A673 (cell line): ENCODE measurements at regions not wholly inside any gene's neighbourhood (a gene's known extent, or its start where the extent isn't known, plus 50 kb on each side); places are given as distances from the start of the nearest gene placed in this dataset.

Experiments used
- BruUV-seq: library from RNA; stranded (reverse); fragments of 400-500 nt; replicated peaks from 2 replicates; lab custom pipeline; 2021; lab: Mats Ljungman, UMichigan
- CTCF ChIA-PET: fragments of 300-600 bp; sonication (Branson Sonifier 250); formaldehyde crosslinking; loops from one replicate; lab custom pipeline; 2022; ENCODE audit warnings: antibody characterized with exemption; lab: Charles Lee
- POLR2A ChIA-PET: fragments of 300-600 bp; sonication (Branson Sonifier 250); formaldehyde crosslinking; loops from one replicate; lab custom pipeline; 2022; ENCODE audit warnings: antibody characterized with exemption; ENCODE audit not compliant: low non-redundant PET; lab: Charles Lee
- DNase-seq: peaks from one replicate; pipeline ENCODE4 v3.0.0-alpha.2; 2015; ENCODE audit warnings: low spot score
- H3K27ac ChIP-seq: fragments of 200-600 bp; sonication (generic); 2 replicates; pipeline ENCODE4 v1.5.1; 2016; ENCODE audit warnings: mixed run types, low read depth, mild to moderate bottlenecking, mixed read lengths, antibody characterized with exemption, low read length; ENCODE audit not compliant: poor library complexity, severe bottlenecking
- H3K27me3 ChIP-seq: fragments of 200-600 bp; sonication (generic); replicated peaks from 2 replicates; pipeline ENCODE4 v1.6.1; 2017; ENCODE audit warnings: mixed run types, low read depth, mild to moderate bottlenecking, mixed read lengths, antibody characterized with exemption, low read length; ENCODE audit not compliant: insufficient read depth, poor library complexity
- H3K36me3 ChIP-seq: fragments of 200-600 bp; sonication (generic); 2 replicates; pipeline ENCODE4 v1.6.1; 2016; ENCODE audit warnings: mixed run types, mild to moderate bottlenecking, mixed read lengths, antibody characterized with exemption, low read length; ENCODE audit not compliant: insufficient read depth, poor library complexity, severe bottlenecking
- H3K4me1 ChIP-seq: fragments of 200-600 bp; sonication (generic); 2 replicates; pipeline ENCODE4 v1.6.1; 2017; ENCODE audit warnings: mixed run types, mild to moderate bottlenecking, mixed read lengths, antibody characterized with exemption, low read length; ENCODE audit not compliant: insufficient read depth, poor library complexity, severe bottlenecking
- H3K4me3 ChIP-seq: fragments of 200-600 bp; sonication (generic); 2 replicates; pipeline ENCODE4 v1.5.1; 2016; ENCODE audit warnings: low read depth, mixed run types, mild to moderate bottlenecking, mixed read lengths, low read length; ENCODE audit not compliant: poor library complexity, severe bottlenecking
- H3K9me3 ChIP-seq: fragments of 200-600 bp; sonication (generic); 2 replicates; pipeline ENCODE4 v1.6.1; 2016; ENCODE audit warnings: mixed run types, low read depth, mild to moderate bottlenecking, mixed read lengths, antibody characterized with exemption, low read length; ENCODE audit not compliant: poor library complexity, severe bottlenecking
- EZH2 ChIP-seq: fragments of 200-600 bp; sonication (generic); IDR thresholded peaks from 2 replicates; pipeline ENCODE4 v1.6.1; 2017; ENCODE audit warnings: borderline replicate concordance, low read depth, mild to moderate bottlenecking, mixed read lengths, antibody characterized with exemption, low read length; ENCODE audit not compliant: poor library complexity, severe bottlenecking
- intact Hi-C: fragments of 100-400 bp; cut with micrococcal nuclease; formaldehyde crosslinking; loops from one replicate; pipeline ENCODE4 v1.10.0; 2022; ENCODE audit not compliant: unreplicated experiment
- TF ChIP-seq, protein P1 (sequence below): fragments of 300-800, 200-600 bp; sonication (generic); conservative IDR thresholded peaks from 2 replicates; pipeline ENCODE4 v1.5.1; 2017; ENCODE audit warnings: low read depth, mild to moderate bottlenecking, antibody characterized with exemption, low read length, moderate library complexity, mixed read lengths

DNA sequence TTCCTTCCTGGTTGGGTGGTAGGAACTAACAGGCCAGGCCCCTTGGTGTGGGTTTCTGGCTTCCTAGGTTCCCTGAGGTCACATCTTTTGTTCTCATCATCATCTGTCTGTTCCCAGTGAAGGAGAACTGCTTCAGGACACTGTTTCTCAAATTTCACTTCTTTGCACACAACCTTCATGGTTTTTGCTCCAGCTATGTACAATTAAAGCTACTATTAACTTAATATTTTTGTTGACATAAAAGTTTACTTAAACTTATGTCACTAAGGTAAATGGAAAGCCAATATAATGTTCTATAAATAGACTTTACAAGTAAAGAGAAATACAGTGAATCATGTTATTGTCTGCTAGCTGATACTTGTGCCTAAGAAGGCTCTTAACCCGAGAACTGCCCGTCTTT, 120.7 kb upstream of the KCNG1 start:
- POLR2A ChIA-PET = no interaction called here
- Histone ChIP-seq H3K36me3 (no peaks in the 10 kb centered on the region), H3K4me1 (no peaks in the 10 kb centered on the region), H3K9me3 (no peaks in the 10 kb centered on the region), H3K27me3 (no peaks in the 10 kb centered on the region), H3K4me3 (no peak overlapping the region), H3K27ac (no peak overlapping the region)
- TF ChIP-seq, protein P1, sequence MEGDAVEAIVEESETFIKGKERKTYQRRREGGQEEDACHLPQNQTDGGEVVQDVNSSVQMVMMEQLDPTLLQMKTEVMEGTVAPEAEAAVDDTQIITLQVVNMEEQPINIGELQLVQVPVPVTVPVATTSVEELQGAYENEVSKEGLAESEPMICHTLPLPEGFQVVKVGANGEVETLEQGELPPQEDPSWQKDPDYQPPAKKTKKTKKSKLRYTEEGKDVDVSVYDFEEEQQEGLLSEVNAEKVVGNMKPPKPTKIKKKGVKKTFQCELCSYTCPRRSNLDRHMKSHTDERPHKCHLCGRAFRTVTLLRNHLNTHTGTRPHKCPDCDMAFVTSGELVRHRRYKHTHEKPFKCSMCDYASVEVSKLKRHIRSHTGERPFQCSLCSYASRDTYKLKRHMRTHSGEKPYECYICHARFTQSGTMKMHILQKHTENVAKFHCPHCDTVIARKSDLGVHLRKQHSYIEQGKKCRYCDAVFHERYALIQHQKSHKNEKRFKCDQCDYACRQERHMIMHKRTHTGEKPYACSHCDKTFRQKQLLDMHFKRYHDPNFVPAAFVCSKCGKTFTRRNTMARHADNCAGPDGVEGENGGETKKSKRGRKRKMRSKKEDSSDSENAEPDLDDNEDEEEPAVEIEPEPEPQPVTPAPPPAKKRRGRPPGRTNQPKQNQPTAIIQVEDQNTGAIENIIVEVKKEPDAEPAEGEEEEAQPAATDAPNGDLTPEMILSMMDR = no peak
- no peak for TF ChIP-seq EZH2
- no TSS peak for BruUV-seq
- intact Hi-C loops = no loop called here
- CTCF ChIA-PET = interaction anchor here (0.6 kb wide), 1 partner anchor 156 kb away, joined by 4 read pairs; no protein-coding TSS in a partner anchor
- no peak for DNase-seq

DNA sequence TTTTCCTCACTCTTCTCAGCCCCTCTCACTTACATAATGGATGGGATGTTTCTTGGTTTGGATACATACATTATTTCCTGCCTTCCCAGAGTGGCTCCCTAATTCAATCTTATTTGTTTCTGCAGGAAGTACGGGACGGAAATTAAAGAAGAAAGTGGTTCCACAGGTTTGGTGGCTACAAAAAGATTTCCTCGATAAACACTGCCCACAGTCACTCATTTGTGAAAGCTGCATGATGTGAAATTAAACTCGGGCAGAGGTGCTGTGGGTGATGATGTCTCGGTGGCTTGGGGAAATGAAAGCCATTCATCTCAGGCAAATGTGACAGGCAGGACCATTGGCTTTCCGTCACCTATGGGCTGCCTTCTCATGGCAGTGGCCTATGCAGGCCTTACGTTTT, 119.5 kb upstream of the KCNG1 start:
- intact Hi-C loops = no loop called here
- TF ChIP-seq, protein P1 = no peak
- no peak for TF ChIP-seq EZH2
- CTCF ChIA-PET = no interaction called here
- DNase-seq = no peak
- no peaks in the 10 kb centered on the region for H3K36me3 ChIP-seq
- no peaks in the 10 kb centered on the region for H3K4me1 ChIP-seq
- H3K27ac ChIP-seq = no peak overlapping the region
- no peak overlapping the region for H3K4me3 ChIP-seq
- POLR2A ChIA-PET = no interaction called here
- H3K9me3 ChIP-seq = no peaks in the 10 kb centered on the region
- H3K27me3 ChIP-seq = no peaks in the 10 kb centered on the region
- no TSS peak for BruUV-seq

DNA sequence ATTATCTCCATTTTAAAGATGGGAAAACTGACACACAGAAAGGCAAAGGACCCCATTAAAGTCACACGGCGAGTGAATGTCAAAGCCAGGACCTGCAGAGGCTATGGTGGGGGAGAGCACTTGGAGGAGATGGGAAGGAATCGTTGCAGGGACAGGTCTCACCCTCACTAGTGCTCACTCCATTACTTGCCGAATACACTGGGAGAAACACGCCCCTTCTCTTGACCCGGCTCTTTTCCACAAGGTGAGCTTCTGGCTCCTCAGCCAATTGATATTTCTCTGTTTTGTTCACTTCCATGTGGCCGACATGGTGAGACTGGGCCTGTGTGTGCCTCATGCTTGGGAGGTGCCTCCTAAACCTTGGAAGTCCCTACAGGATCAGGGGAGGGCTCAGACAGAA, 117.8 kb upstream of the KCNG1 start:
- POLR2A ChIA-PET = no interaction called here
- H3K4me1 ChIP-seq = no peaks in the 10 kb centered on the region
- H3K4me3 ChIP-seq = no peak overlapping the region
- H3K27me3 ChIP-seq = no peaks in the 10 kb centered on the region
- no peaks in the 10 kb centered on the region for H3K36me3 ChIP-seq
- H3K9me3 ChIP-seq = no peaks in the 10 kb centered on the region
- intact Hi-C loops = no loop called here
- TF ChIP-seq, protein P1 = no peak
- no peak for TF ChIP-seq EZH2
- DNase-seq = no peak
- CTCF ChIA-PET = no interaction called here
- no TSS peak for BruUV-seq
- H3K27ac ChIP-seq = no peak overlapping the region
